ENCODE measurements at regions not wholly inside any gene's neighbourhood (a gene's known extent, or its start where the extent isn't known, plus 50 kb on each side); places are given as distances from the start of the nearest gene placed in this dataset.

DNA sequence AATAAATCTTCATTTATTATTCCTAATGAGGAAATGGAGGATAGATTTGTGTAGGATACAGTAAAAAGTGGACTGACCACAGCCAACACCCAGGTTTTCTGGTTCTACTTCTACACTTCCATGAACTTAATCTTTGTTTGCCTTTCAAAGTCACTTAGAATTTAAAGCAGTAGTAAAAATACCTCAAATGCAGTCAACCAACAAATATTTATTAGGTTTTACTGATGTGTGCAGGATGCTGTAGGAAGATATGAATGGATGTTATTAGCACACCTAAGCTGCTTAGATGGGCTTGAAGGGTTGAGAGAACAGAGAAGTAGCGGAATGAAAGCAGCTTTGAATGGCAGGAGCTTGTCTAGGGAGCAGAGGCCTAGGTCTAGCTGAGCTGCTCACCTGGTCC lies 201.1 kb downstream of the PALM2AKAP2 start:
- no TSS peak for BruUV-seq (replicated peaks)
- DNase-seq = no peak
- intact Hi-C loops (cut with micrococcal nuclease; ENCODE audit: unreplicated experiment) = no loop called here
- H3K27me3 Mint-ChIP-seq (ENCODE audit: unreplicated experiment) = no peaks in the 10 kb centered on the region
- H3K4me3 Mint-ChIP-seq (ENCODE audit: low read depth, unreplicated experiment) = no peak overlapping the region
- TF ChIP-seq, protein P1, sequence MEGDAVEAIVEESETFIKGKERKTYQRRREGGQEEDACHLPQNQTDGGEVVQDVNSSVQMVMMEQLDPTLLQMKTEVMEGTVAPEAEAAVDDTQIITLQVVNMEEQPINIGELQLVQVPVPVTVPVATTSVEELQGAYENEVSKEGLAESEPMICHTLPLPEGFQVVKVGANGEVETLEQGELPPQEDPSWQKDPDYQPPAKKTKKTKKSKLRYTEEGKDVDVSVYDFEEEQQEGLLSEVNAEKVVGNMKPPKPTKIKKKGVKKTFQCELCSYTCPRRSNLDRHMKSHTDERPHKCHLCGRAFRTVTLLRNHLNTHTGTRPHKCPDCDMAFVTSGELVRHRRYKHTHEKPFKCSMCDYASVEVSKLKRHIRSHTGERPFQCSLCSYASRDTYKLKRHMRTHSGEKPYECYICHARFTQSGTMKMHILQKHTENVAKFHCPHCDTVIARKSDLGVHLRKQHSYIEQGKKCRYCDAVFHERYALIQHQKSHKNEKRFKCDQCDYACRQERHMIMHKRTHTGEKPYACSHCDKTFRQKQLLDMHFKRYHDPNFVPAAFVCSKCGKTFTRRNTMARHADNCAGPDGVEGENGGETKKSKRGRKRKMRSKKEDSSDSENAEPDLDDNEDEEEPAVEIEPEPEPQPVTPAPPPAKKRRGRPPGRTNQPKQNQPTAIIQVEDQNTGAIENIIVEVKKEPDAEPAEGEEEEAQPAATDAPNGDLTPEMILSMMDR (IDR thresholded peaks at IDR 0.05; ENCODE audit: unreplicated experiment) = no peak
- H3K36me3 Mint-ChIP-seq (ENCODE audit: insufficient read depth, unreplicated experiment) = no peaks in the 10 kb centered on the region
- CTCF ChIA-PET = no interaction called here
- peaks cover under 1% of the 10 kb centered on the region for H3K4me1 Mint-ChIP-seq (ENCODE audit: low read depth, unreplicated experiment)
- H3K9me3 Mint-ChIP-seq (ENCODE audit: low read depth, unreplicated experiment) = no peaks in the 10 kb centered on the region
- no peak overlapping the region for H3K27ac Mint-ChIP-seq (ENCODE audit: unreplicated experiment)

DNA sequence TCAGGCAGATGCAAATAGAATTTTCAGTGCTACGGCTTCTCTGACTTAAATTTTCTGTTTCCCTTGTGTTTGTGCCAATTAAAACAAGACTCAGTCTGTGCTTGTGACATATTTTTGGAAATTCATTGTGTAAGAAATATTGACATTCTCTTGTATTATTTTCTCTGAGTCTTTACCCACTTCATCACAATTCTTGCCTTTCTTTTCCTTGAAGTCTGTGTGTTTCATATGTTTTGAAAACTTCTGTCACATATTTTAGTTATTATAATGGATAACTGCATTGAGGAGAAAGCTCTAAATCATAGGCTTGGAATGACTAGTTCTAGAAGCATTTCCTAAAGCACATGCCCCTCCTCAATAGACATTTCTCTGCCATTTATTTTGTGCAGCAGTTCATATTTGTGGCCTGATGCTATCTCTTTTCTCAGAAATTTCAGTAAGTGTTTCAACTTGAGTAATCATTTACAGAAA lies 206.6 kb downstream of the PALM2AKAP2 start:
- Mint-ChIP-seq H3K9me3 (ENCODE audit: low read depth, unreplicated experiment) (no peaks in the 10 kb centered on the region), H3K27ac (ENCODE audit: unreplicated experiment) (no peak overlapping the region), H3K27me3 (ENCODE audit: unreplicated experiment) (no peaks in the 10 kb centered on the region), H3K36me3 (ENCODE audit: insufficient read depth, unreplicated experiment) (no peaks in the 10 kb centered on the region), H3K4me1 (ENCODE audit: low read depth, unreplicated experiment) (peaks cover 9% of the 10 kb centered on the region), H3K4me3 (ENCODE audit: low read depth, unreplicated experiment) (no peak overlapping the region)
- TF ChIP-seq, protein P1 (IDR thresholded peaks at IDR 0.05; ENCODE audit: unreplicated experiment) = no peak
- DNase-seq = no peak
- BruUV-seq (replicated peaks) = no TSS peak
- CTCF ChIA-PET = no interaction called here
- intact Hi-C loops (cut with micrococcal nuclease; ENCODE audit: unreplicated experiment) = no loop called here

DNA sequence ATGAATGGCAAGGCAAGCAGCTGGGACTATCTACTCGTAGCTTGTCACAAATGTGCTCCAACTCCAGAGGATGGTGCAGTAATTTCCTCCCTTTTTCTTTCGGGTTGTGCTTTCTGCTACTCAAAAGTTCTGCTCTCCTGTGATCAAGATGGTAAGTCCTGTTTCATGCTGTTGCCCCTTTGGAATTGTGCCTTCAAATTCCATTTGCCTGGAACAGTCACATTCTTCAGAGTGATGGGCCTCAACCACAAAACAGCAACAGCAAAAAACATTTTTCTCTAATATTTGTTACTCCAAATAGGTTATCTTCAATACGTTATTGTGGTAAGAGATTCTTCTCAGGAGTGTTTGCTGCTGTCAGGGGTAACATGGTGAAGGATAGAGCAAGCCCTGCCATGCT lies 209.3 kb downstream of the PALM2AKAP2 start:
- TF ChIP-seq, protein P1 (IDR thresholded peaks at IDR 0.05; ENCODE audit: unreplicated experiment) = no peak
- Mint-ChIP-seq H3K27ac (ENCODE audit: unreplicated experiment) (no peak overlapping the region), H3K4me3 (ENCODE audit: low read depth, unreplicated experiment) (no peak overlapping the region), H3K36me3 (ENCODE audit: insufficient read depth, unreplicated experiment) (no peaks in the 10 kb centered on the region), H3K4me1 (ENCODE audit: low read depth, unreplicated experiment) (peaks cover 9% of the 10 kb centered on the region), H3K27me3 (ENCODE audit: unreplicated experiment) (no peaks in the 10 kb centered on the region), H3K9me3 (ENCODE audit: low read depth, unreplicated experiment) (no peaks in the 10 kb centered on the region)
- intact Hi-C loops (cut with micrococcal nuclease; ENCODE audit: unreplicated experiment) = no loop called here
- CTCF ChIA-PET = no interaction called here
- BruUV-seq (replicated peaks) = no TSS peak
- DNase-seq = no peak

DNA sequence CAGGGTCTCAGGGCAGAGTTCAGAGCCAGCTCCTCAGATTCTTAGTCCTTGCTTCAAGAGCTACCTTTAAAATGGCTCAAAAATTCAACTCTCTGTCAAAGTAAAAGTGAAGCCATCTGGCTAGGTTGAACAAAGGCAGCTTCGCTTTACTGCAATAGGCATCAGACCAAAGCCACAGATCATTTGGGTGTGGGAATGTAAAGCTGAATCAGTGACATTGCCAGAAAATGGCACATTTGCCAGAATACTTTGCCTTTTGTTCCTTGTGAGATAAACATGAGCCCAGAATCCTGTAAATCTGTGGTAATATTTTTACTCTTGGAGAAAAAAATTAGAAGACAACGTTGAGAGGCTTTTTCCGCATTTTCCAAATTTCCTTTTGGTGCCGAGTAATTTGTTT lies 210.5 kb downstream of the PALM2AKAP2 start:
- intact Hi-C loops (cut with micrococcal nuclease; ENCODE audit: unreplicated experiment) = no loop called here
- Mint-ChIP-seq H3K27me3 (ENCODE audit: unreplicated experiment) (no peaks in the 10 kb centered on the region), H3K4me1 (ENCODE audit: low read depth, unreplicated experiment) (peaks cover 9% of the 10 kb centered on the region), H3K9me3 (ENCODE audit: low read depth, unreplicated experiment) (no peaks in the 10 kb centered on the region), H3K4me3 (ENCODE audit: low read depth, unreplicated experiment) (no peak overlapping the region), H3K27ac (ENCODE audit: unreplicated experiment) (no peak overlapping the region), H3K36me3 (ENCODE audit: insufficient read depth, unreplicated experiment) (no peaks in the 10 kb centered on the region)
- BruUV-seq (replicated peaks) = no TSS peak
- CTCF ChIA-PET = no interaction called here
- DNase-seq = no peak
- TF ChIP-seq, protein P1 (IDR thresholded peaks at IDR 0.05; ENCODE audit: unreplicated experiment) = no peak
